ENCODE measurements at regions not wholly inside any gene's neighbourhood (a gene's known extent, or its start where the extent isn't known, plus 50 kb on each side); places are given as distances from the start of the nearest gene placed in this dataset.
A peak's percentile ranks its signal among the peaks of the same experiment; 100 is the strongest.

DNA sequence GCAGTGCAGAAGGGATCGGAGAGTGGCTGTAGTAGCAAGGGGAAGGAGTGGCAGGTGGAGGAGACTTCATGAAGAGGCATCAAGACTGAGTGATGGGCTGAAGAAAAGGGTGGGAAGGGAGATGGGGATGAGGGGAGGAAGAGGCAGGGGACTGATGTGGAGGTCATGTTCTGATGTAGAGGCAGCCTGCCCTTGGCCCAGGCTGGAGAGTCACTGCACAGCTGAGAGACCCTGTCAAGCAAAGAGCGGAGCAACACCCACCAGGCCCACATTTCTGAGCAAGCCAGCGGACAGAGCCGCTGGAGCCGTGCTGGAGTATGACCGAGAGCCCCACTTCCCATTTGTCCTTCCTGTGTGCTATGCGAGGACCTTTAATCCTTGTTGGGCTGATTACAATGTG is 501.6 kb upstream of the MKI67 start:
- Histone ChIP-seq H3K36me3 (ENCODE audit: insufficient read depth, low read length) (no peaks in the 10 kb centered on the region), H3K4me1 (ENCODE audit: low read length) (no peaks in the 10 kb centered on the region), H3K9me2 (replicated peaks; ENCODE audit: insufficient read depth, low read length) (no peaks in the 10 kb centered on the region), H3K4me2 (ENCODE audit: low read depth, low read length, poor library complexity, severe bottlenecking) (no peak overlapping the region), H3K9ac (ENCODE audit: low read length) (no peak overlapping the region), H3K27me3 (ENCODE audit: low read length) (no peaks in the 10 kb centered on the region), H3K79me2 (ENCODE audit: low read length) (no peaks in the 10 kb centered on the region), H3K27ac (ENCODE audit: low read length) (no peak overlapping the region), H3K9me3 (ENCODE audit: low read length) (no peaks in the 10 kb centered on the region), H4K20me1 (ENCODE audit: insufficient read depth, low read depth, low read length) (0 out of 2 replicates have a peak, but pooled peaks cover 6% of the 10 kb centered on the region), H3K4me3 (ENCODE audit: low read length) (no peak overlapping the region), H2AFZ (ENCODE audit: low read length) (no peak overlapping the region)
- no peak for DNase-seq

DNA sequence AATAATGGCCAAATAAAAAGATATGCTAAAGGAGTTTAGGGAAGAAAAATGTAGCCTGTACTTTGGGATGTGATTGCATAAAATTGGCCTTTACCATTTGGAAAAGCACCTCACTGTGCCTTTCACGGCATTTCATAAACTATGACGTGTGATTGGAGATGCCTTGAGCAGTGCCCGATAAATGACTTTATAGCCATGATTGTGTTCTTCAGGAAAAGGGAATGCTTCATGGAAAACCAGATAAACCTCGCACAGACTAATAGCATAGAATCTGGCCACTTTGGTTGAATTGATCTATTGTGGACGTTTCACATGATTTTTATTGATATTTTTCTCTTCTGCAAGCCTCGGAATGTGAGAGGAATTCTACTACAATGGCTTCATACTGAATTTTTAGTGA is 502.0 kb upstream of the MKI67 start:
- Histone ChIP-seq H3K4me2 (ENCODE audit: low read depth, low read length, poor library complexity, severe bottlenecking) (no peak overlapping the region), H2AFZ (ENCODE audit: low read length) (no peak overlapping the region), H3K27ac (ENCODE audit: low read length) (no peak overlapping the region), H4K20me1 (ENCODE audit: insufficient read depth, low read depth, low read length) (0 out of 2 replicates have a peak, but pooled peaks cover 6% of the 10 kb centered on the region), H3K9me2 (replicated peaks; ENCODE audit: insufficient read depth, low read length) (no peaks in the 10 kb centered on the region), H3K4me3 (ENCODE audit: low read length) (no peak overlapping the region), H3K9ac (ENCODE audit: low read length) (no peak overlapping the region), H3K36me3 (ENCODE audit: insufficient read depth, low read length) (no peaks in the 10 kb centered on the region), H3K9me3 (ENCODE audit: low read length) (no peaks in the 10 kb centered on the region), H3K79me2 (ENCODE audit: low read length) (no peaks in the 10 kb centered on the region), H3K27me3 (ENCODE audit: low read length) (no peaks in the 10 kb centered on the region), H3K4me1 (ENCODE audit: low read length) (no peaks in the 10 kb centered on the region)
- no peak for DNase-seq

DNA sequence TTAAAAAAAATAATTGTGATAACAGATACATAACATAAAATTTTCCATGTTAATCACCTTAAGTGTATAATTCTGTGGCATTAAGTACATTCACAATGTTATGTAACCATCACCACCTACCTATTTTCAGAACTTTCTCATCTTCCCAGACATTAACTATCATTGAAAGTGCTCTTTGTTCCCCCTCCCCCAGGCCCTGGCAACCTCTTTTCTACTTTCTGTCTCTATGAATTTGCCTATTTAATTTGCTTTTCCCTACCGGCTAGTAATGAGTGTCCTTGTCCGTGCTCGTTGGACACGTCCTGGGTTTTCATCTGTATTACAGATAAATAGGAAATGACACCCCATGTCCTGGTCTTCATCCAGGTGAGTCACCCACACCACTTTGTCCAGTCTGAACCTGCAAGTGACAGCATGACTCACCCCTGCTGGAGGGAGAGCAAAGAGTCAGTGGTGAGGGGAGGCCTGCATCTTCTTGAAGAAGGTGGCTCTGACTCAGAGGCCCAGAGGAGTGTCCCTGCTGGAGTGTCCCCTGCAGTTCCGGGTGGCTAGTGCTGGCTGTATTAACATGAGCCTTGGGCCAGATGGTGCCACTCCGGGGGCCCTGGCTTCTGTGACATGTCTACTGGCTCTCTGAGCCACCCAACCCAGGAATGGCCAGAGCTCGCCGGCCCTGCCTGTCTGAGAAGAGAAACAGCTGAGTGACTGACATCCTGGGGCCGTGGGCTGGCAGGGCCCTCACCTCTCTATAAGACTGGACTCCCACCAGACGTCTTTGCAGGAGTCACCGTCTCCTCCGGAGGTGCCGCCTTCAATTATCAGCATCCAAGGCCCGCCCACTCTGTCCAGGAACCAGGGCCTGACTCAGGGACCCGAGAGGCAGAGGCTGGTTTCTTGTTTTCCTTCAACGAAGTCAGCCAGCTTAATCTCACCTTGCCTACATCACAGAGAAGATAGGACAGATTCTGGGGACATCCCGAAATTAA is 503.2 kb upstream of the MKI67 start:
- Histone ChIP-seq H3K27ac (ENCODE audit: low read length) (no peak overlapping the region), H3K9ac (ENCODE audit: low read length) (no peak overlapping the region), H3K27me3 (ENCODE audit: low read length) (no peaks in the 10 kb centered on the region), H3K36me3 (ENCODE audit: insufficient read depth, low read length) (no peaks in the 10 kb centered on the region), H2AFZ (ENCODE audit: low read length) (no peak overlapping the region), H3K9me3 (ENCODE audit: low read length) (no peaks in the 10 kb centered on the region), H3K4me3 (ENCODE audit: low read length) (no peak overlapping the region), H3K4me2 (ENCODE audit: low read depth, low read length, poor library complexity, severe bottlenecking) (no peak overlapping the region), H3K79me2 (ENCODE audit: low read length) (no peaks in the 10 kb centered on the region), H3K9me2 (replicated peaks; ENCODE audit: insufficient read depth, low read length) (no peaks in the 10 kb centered on the region), H4K20me1 (ENCODE audit: insufficient read depth, low read depth, low read length) (0 out of 2 replicates have a peak, but pooled peaks cover 6% of the 10 kb centered on the region), H3K4me1 (ENCODE audit: low read length) (no peaks in the 10 kb centered on the region)
- DNase-seq: no peak

DNA sequence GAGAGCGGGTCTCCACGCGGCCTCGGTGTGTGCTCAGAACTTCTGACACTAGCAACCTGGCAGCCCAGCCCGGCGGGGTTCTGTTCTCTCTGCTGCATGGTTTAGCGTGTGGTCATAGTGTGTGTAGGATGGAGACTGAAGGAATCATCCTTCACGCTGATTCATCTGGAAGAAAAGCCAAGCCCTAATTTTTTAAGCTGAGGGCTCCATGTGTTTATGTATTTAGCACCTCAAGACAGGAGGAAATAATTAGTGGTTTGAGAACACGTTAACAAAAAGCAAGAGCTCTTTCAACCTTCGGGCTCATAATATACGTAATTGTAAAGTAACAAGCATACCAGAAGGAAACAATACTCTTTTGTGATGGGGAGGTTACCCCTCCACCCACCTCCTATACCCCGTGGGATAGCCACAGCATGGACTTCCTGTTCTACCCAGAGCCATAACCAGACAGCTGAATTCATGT is 504.6 kb upstream of the MKI67 start:
- no peaks in the 10 kb centered on the region for H3K9me3 ChIP-seq (ENCODE audit: low read length)
- H3K4me3 ChIP-seq (ENCODE audit: low read length): no peak overlapping the region
- H2AFZ ChIP-seq (ENCODE audit: low read length): no peak overlapping the region
- no peaks in the 10 kb centered on the region for H3K36me3 ChIP-seq (ENCODE audit: insufficient read depth, low read length)
- H3K9me2 ChIP-seq (replicated peaks; ENCODE audit: insufficient read depth, low read length): no peaks in the 10 kb centered on the region
- DNase-seq: no peak
- H3K4me2 ChIP-seq (ENCODE audit: low read depth, low read length, poor library complexity, severe bottlenecking): no peak overlapping the region
- no peaks in the 10 kb centered on the region for H3K4me1 ChIP-seq (ENCODE audit: low read length)
- H3K27me3 ChIP-seq (ENCODE audit: low read length): no peaks in the 10 kb centered on the region
- H4K20me1 ChIP-seq (ENCODE audit: insufficient read depth, low read depth, low read length): 0 out of 2 replicates have a peak, but pooled peaks cover 6% of the 10 kb centered on the region
- no peaks in the 10 kb centered on the region for H3K79me2 ChIP-seq (ENCODE audit: low read length)
- H3K27ac ChIP-seq (ENCODE audit: low read length): no peak overlapping the region
- no peak overlapping the region for H3K9ac ChIP-seq (ENCODE audit: low read length)

DNA sequence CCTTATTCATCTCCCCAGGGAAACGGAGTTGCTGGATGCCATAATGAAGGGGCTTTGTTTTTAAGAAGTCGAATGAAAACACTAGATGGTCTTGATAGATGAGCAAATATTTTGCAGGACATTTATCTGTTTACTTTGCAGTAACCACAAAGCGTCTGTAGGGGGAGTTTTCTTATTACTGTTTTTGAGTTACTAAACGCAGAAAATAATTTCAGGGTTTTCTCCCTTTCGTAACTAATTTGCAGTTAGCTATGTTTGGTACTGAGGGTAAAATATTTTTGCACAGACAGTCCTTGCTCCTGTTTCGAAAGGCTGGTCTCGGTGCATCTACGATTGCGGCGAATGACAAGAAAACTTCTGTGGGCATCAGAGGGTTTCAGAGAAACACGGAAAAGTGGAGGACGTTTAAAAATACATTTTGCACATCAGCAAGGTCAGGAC is 505.6 kb upstream of the MKI67 start:
- Histone ChIP-seq H3K79me2 (ENCODE audit: low read length) (no peaks in the 10 kb centered on the region), H3K4me3 (ENCODE audit: low read length) (no peak overlapping the region), H3K36me3 (ENCODE audit: insufficient read depth, low read length) (no peaks in the 10 kb centered on the region), H3K27me3 (ENCODE audit: low read length) (no peaks in the 10 kb centered on the region), H3K4me2 (ENCODE audit: low read depth, low read length, poor library complexity, severe bottlenecking) (no peak overlapping the region), H3K4me1 (ENCODE audit: low read length) (no peaks in the 10 kb centered on the region), H3K27ac (ENCODE audit: low read length) (no peak overlapping the region), H4K20me1 (ENCODE audit: insufficient read depth, low read depth, low read length) (0 out of 2 replicates have a peak, but pooled peaks cover 6% of the 10 kb centered on the region), H3K9me2 (replicated peaks; ENCODE audit: insufficient read depth, low read length) (no peaks in the 10 kb centered on the region), H3K9ac (ENCODE audit: low read length) (no peak overlapping the region), H3K9me3 (ENCODE audit: low read length) (no peaks in the 10 kb centered on the region), H2AFZ (ENCODE audit: low read length) (no peak overlapping the region)
- peak; percentile 67 for DNase-seq

DNA sequence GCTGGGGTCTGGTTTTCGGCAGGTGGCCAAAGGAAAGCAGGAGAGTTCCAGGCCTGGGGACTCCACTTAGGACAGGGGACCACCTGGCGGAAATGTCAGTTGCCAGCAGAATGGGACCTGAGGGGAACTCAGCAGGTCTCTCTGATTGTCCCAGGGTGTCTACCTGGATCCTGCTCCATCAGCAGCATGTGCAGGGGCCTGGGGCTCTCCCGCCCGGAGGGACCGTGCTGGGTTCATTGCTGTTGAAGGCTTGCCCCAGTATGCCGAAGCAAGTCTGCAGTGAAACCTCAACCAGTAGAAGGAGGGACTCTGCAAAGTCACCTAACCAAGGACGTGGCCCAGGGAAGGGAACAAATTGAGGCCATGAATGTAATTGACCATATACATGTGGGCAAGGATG is 506.5 kb upstream of the MKI67 start:
- Histone ChIP-seq H2AFZ (ENCODE audit: low read length) (no peak overlapping the region), H3K9me2 (replicated peaks; ENCODE audit: insufficient read depth, low read length) (no peaks in the 10 kb centered on the region), H3K79me2 (ENCODE audit: low read length) (no peaks in the 10 kb centered on the region), H3K9me3 (ENCODE audit: low read length) (no peaks in the 10 kb centered on the region), H3K36me3 (ENCODE audit: insufficient read depth, low read length) (no peaks in the 10 kb centered on the region), H3K4me1 (ENCODE audit: low read length) (no peaks in the 10 kb centered on the region), H3K27me3 (ENCODE audit: low read length) (no peaks in the 10 kb centered on the region), H3K9ac (ENCODE audit: low read length) (no peak overlapping the region), H3K4me3 (ENCODE audit: low read length) (no peak overlapping the region), H3K4me2 (ENCODE audit: low read depth, low read length, poor library complexity, severe bottlenecking) (no peak overlapping the region), H3K27ac (ENCODE audit: low read length) (no peak overlapping the region), H4K20me1 (ENCODE audit: insufficient read depth, low read depth, low read length) (0 out of 2 replicates have a peak, but pooled peaks cover 6% of the 10 kb centered on the region)
- no peak for DNase-seq

DNA sequence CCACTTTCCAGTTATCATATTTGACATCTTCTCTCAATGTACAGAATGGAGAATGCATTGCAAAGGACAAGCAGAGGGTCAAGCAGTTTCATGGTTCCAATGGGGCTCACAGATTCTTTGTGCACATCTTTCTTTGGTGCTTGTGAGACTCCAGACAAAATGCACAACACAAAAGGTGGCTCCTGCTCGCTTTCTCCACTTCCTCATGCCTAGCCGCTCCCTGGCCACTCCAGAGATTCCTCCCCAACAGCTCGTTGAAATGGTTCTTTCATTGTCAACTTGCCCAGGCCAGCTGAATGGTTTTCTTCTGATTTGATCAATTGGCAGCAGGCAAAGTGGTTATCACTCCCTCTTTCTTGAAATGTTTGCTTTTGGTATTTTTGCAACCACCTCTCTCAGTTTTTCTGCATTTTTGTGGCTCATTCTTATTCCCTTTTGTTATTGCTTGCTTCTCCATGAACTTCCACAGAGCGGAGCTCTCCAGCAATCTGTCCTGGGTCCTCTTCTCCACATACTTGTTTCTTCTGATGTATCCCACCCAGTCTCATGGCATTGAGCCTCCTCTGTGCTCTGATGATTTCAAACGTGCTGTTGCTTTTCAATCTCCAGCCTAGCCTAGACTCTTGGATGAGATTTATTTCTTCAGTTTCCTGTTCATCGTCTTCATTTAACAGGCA is 507.8 kb upstream of the MKI67 start:
- no peaks in the 10 kb centered on the region for H3K36me3 ChIP-seq (ENCODE audit: insufficient read depth, low read length)
- no peaks in the 10 kb centered on the region for H3K27me3 ChIP-seq (ENCODE audit: low read length)
- H3K9ac ChIP-seq (ENCODE audit: low read length): no peak overlapping the region
- H3K4me3 ChIP-seq (ENCODE audit: low read length): no peak overlapping the region
- DNase-seq: no peak
- no peak overlapping the region for H3K4me2 ChIP-seq (ENCODE audit: low read depth, low read length, poor library complexity, severe bottlenecking)
- no peak overlapping the region for H3K27ac ChIP-seq (ENCODE audit: low read length)
- no peaks in the 10 kb centered on the region for H3K4me1 ChIP-seq (ENCODE audit: low read length)
- H4K20me1 ChIP-seq (ENCODE audit: insufficient read depth, low read depth, low read length): 0 out of 2 replicates have a peak, but pooled peaks cover 6% of the 10 kb centered on the region
- no peaks in the 10 kb centered on the region for H3K9me3 ChIP-seq (ENCODE audit: low read length)
- H3K9me2 ChIP-seq (replicated peaks; ENCODE audit: insufficient read depth, low read length): no peaks in the 10 kb centered on the region
- no peak overlapping the region for H2AFZ ChIP-seq (ENCODE audit: low read length)
- H3K79me2 ChIP-seq (ENCODE audit: low read length): no peaks in the 10 kb centered on the region

DNA sequence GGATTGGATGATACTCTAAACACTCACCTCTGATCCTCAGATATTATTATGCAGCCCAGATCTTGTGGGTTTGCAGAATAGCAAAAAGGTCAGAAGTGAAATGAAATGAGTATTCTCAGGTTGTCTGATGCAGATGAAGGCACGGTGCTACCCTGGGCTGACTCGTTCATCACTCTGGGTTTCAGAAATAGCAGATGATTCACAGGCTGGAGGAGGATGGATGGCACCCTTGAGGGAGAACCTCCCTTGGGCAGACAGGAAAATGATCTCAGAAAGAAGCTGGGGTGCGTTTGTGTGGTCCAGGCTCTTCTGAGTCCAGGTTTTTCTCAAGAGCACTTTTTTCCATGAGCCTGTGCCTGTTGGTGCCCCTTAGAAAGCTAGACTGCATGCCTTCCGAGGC is 515.8 kb upstream of the MKI67 start:
- Histone ChIP-seq H3K79me2 (ENCODE audit: low read length) (no peaks in the 10 kb centered on the region), H2AFZ (ENCODE audit: low read length) (no peak overlapping the region), H3K27ac (ENCODE audit: low read length) (no peak overlapping the region), H3K4me2 (ENCODE audit: low read depth, low read length, poor library complexity, severe bottlenecking) (no peak overlapping the region), H3K36me3 (ENCODE audit: insufficient read depth, low read length) (no peaks in the 10 kb centered on the region), H3K4me1 (ENCODE audit: low read length) (no peaks in the 10 kb centered on the region), H3K9ac (ENCODE audit: low read length) (no peak overlapping the region), H3K27me3 (ENCODE audit: low read length) (no peaks in the 10 kb centered on the region), H4K20me1 (ENCODE audit: insufficient read depth, low read depth, low read length) (no peaks in the 10 kb centered on the region), H3K9me3 (ENCODE audit: low read length) (no peaks in the 10 kb centered on the region), H3K4me3 (ENCODE audit: low read length) (no peak overlapping the region), H3K9me2 (replicated peaks; ENCODE audit: insufficient read depth, low read length) (no peaks in the 10 kb centered on the region)
- DNase-seq: no peak
